SK-N-MC (cell line): ENCODE measurements at regions not wholly inside any gene's neighbourhood (a gene's known extent, or its start where the extent isn't known, plus 50 kb on each side); places are given as distances from the start of the nearest gene placed in this dataset.

Experiments used
- EZH2 ChIP-seq: fragments of 200-600 bp; sonication (generic); IDR thresholded peaks from one replicate; pipeline ENCODE4 v1.6.1; 2017; ENCODE audit warnings: antibody characterized with exemption
- POLR2AphosphoS5 ChIP-seq: IDR thresholded peaks from 2 replicates; pipeline ENCODE4 v1.6.1; 2012; ENCODE audit warnings: mild to moderate bottlenecking, low read depth, low read length, borderline replicate concordance

- no peak for TF ChIP-seq POLR2AphosphoS5
- TF ChIP-seq EZH2 = no peak
Measured at GRCh38 chr5:53350991-53351770, 129.2 kb upstream of the FST start.
